ENCODE measurements at regions not wholly inside any gene's neighbourhood (a gene's known extent, or its start where the extent isn't known, plus 50 kb on each side); places are given as distances from the start of the nearest gene placed in this dataset.

GRCh38 chr19:31969016-31969415, 376.4 kb upstream of the ZNF507 start:
- TF ChIP-seq EZH2phosphoT487 (IDR thresholded peaks at IDR 0.05; ENCODE audit: low read length) (no peak), CTCF (IDR thresholded peaks at IDR 0.05; ENCODE audit: low read length) (no peak), EZH2 (optimal IDR thresholded peaks at IDR 0.05; ENCODE audit: low read depth, low read length) (no peak)

Data from MM.1S (cell line).